IMR-90 (cell line): ENCODE measurements at regions not wholly inside any gene's neighbourhood (a gene's known extent, or its start where the extent isn't known, plus 50 kb on each side); places are given as distances from the start of the nearest gene placed in this dataset.

Experiments
- ATAC-seq: fragments of 200-7000 bp; cut with Tn5 transposase; 2 replicates; pipeline ENCODE4 v1.9.1; 2020; ENCODE audit warnings: low read depth, mild to moderate bottlenecking, moderate library complexity
- BruUV-seq: library from RNA; stranded (reverse); fragments of 400-500 nt; replicated peaks from 2 replicates; lab custom pipeline; 2021; lab: Mats Ljungman, UMichigan
- CTCF ChIA-PET: fragments of 300-600 bp; formaldehyde crosslinking; extraction: SDS; loops from one replicate; lab custom pipeline; 2021; ENCODE audit warnings: antibody characterized with exemption; lab: Yijun Ruan, JAX
- POLR2A ChIA-PET: fragments of 300-600 bp; sonication (Branson Sonifier 250); formaldehyde crosslinking; loops from one replicate; lab custom pipeline; 2022; ENCODE audit warnings: antibody characterized with exemption; ENCODE audit not compliant: unreplicated experiment; lab: Charles Lee
- DNase-seq: peaks from one replicate; pipeline ENCODE4 v3.0.0; 2013
- H2AFZ ChIP-seq: replicated peaks from 2 replicates; pipeline ENCODE3; 2013; ENCODE audit warnings: low read length, mild to moderate bottlenecking; ENCODE audit not compliant: poor library complexity
- H2AK5ac ChIP-seq: 2 replicates; pipeline ENCODE4 v1.6.1; 2013; ENCODE audit warnings: low read depth, low read length, inconsistent platforms
- H2AK9ac ChIP-seq: replicated peaks from 2 replicates; pipeline ENCODE3; 2013; ENCODE audit warnings: mild to moderate bottlenecking, low read depth, low read length, moderate library complexity; ENCODE audit not compliant: poor library complexity
- H2BK120ac ChIP-seq: 2 replicates; pipeline ENCODE4 v1.6.1; 2013; ENCODE audit warnings: low read depth, low read length, inconsistent platforms
- H2BK15ac ChIP-seq: 3 replicates; pipeline ENCODE4 v1.6.1; 2013; ENCODE audit warnings: low read depth, low read length, inconsistent platforms
- H2BK20ac ChIP-seq: 2 replicates; pipeline ENCODE4 v1.6.1; 2013; ENCODE audit warnings: low read depth, mild to moderate bottlenecking, inconsistent platforms, low read length, moderate library complexity
- H2BK5ac ChIP-seq: 2 replicates; pipeline ENCODE4 v1.6.1; 2013; ENCODE audit warnings: mild to moderate bottlenecking, low read depth, low read length, inconsistent platforms; ENCODE audit not compliant: poor library complexity, severe bottlenecking
- H3K14ac ChIP-seq: replicated peaks from 2 replicates; pipeline ENCODE4 v1.6.1; 2013; ENCODE audit warnings: low read depth, low read length, inconsistent platforms
- H3K18ac ChIP-seq: 2 replicates; pipeline ENCODE4 v1.6.1; 2013; ENCODE audit warnings: low read depth, low read length, control low read depth
- H3K23ac ChIP-seq: 2 replicates; pipeline ENCODE4 v1.6.1; 2013; ENCODE audit warnings: low read depth, low read length, inconsistent platforms
- H3K27ac ChIP-seq: 2 replicates; pipeline ENCODE4 v1.5.1; 2013; ENCODE audit warnings: mild to moderate bottlenecking, control low read depth, low read length; ENCODE audit not compliant: insufficient read depth
- H3K27me3 ChIP-seq: 2 replicates; pipeline ENCODE4 v1.6.1; 2013; ENCODE audit warnings: low read length; ENCODE audit not compliant: control insufficient read depth, insufficient read depth
- H3K36me3 ChIP-seq: 2 replicates; pipeline ENCODE4 v1.6.1; 2013; ENCODE audit warnings: low read length, mixed read lengths; ENCODE audit not compliant: control insufficient read depth, insufficient read depth
- H3K4ac ChIP-seq: 2 replicates; pipeline ENCODE4 v1.6.1; 2013; ENCODE audit warnings: low read depth, low read length, inconsistent platforms
- H3K4me1 ChIP-seq: 2 replicates; pipeline ENCODE4 v1.6.1; 2013; ENCODE audit warnings: low read length, mixed read lengths; ENCODE audit not compliant: control insufficient read depth, insufficient read depth
- H3K4me2 ChIP-seq: 2 replicates; pipeline ENCODE4 v1.6.1; 2013; ENCODE audit warnings: low read depth, mild to moderate bottlenecking, control low read depth, low read length, moderate library complexity
- H3K4me3 ChIP-seq: 2 replicates; pipeline ENCODE4 v1.5.1; 2013; ENCODE audit warnings: low read depth, mild to moderate bottlenecking, control low read depth, low read length, moderate library complexity; ENCODE audit not compliant: insufficient read depth
- H3K56ac ChIP-seq: 2 replicates; pipeline ENCODE4 v1.6.1; 2013; ENCODE audit warnings: low read length, inconsistent platforms; ENCODE audit not compliant: insufficient read depth; ENCODE audit errors: extremely low read depth
- H3K79me1 ChIP-seq, 2 experiments: 2 replicates each; pipeline ENCODE4 v1.6.1; 2013; ENCODE audit warnings: low read length in 2 of 2, inconsistent platforms in 1 of 2, low read depth in 1 of 2
- H3K9ac ChIP-seq: 2 replicates; pipeline ENCODE4 v1.6.1; 2013; ENCODE audit warnings: low read depth, low read length, control low read depth
- H3K9me1 ChIP-seq: 2 replicates; pipeline ENCODE4 v1.6.1; 2013; ENCODE audit warnings: low read length, inconsistent platforms; ENCODE audit not compliant: insufficient read depth
- H3K9me3 ChIP-seq: 2 replicates; pipeline ENCODE4 v1.6.1; 2013; ENCODE audit warnings: low read length; ENCODE audit not compliant: control insufficient read depth, insufficient read depth
- H4K20me1 ChIP-seq: 2 replicates; pipeline ENCODE4 v1.6.1; 2013; ENCODE audit warnings: low read length, inconsistent platforms; ENCODE audit not compliant: insufficient read depth
- H4K5ac ChIP-seq: 2 replicates; pipeline ENCODE4 v1.6.1; 2013; ENCODE audit warnings: mild to moderate bottlenecking, low read depth, low read length, control low read depth
- H4K8ac ChIP-seq, 2 experiments: 2 replicates each; pipeline ENCODE4 v1.6.1; 2013; ENCODE audit warnings: low read depth in 2 of 2, low read length in 2 of 2, control low read depth in 1 of 2, inconsistent platforms in 1 of 2
- H4K91ac ChIP-seq: 2 replicates; pipeline ENCODE4 v1.6.1; 2013; ENCODE audit warnings: low read depth, low read length, inconsistent platforms; ENCODE audit not compliant: insufficient read depth
- BHLHE40 ChIP-seq: fragments of 150-350 bp; IDR thresholded peaks from 2 replicates; pipeline ENCODE4 v1.6.1; 2016; ENCODE audit warnings: mild to moderate bottlenecking, low read depth, low read length
- CEBPB ChIP-seq: IDR thresholded peaks from 2 replicates; pipeline ENCODE4 v1.6.1; 2012; ENCODE audit warnings: low read depth, low read length, improper control_type of control experiment
- CHD1 ChIP-seq: IDR thresholded peaks from 2 replicates; pipeline ENCODE4 v1.6.1; 2012; ENCODE audit warnings: low read depth, low read length, improper control_type of control experiment
- FOS ChIP-seq: fragments of 150-350 bp; IDR thresholded peaks from 2 replicates; pipeline ENCODE4 v1.6.1; 2016; ENCODE audit warnings: low read depth, low read length
- MAFK ChIP-seq: IDR thresholded peaks from 2 replicates; pipeline ENCODE4 v1.6.1; 2012; ENCODE audit warnings: low read depth, low read length, improper control_type of control experiment
- MAZ ChIP-seq: IDR thresholded peaks from 2 replicates; pipeline ENCODE4 v1.6.1; 2012; ENCODE audit warnings: low read depth, mild to moderate bottlenecking, low read length, improper control_type of control experiment, moderate library complexity, borderline replicate concordance
- MXI1 ChIP-seq: IDR thresholded peaks from 2 replicates; pipeline ENCODE4 v1.6.1; 2012; ENCODE audit warnings: low read depth, mild to moderate bottlenecking, low read length, moderate library complexity, borderline replicate concordance
- NFE2L2 ChIP-seq: fragments of 150-350 bp; IDR thresholded peaks from 2 replicates; pipeline ENCODE4 v1.6.1; 2016; ENCODE audit warnings: low read depth, mild to moderate bottlenecking, low read length
- POLR2A ChIP-seq: IDR thresholded peaks from 2 replicates; pipeline ENCODE4 v1.6.1; 2012; ENCODE audit warnings: mild to moderate bottlenecking, low read depth, low read length
- RAD21 ChIP-seq: IDR thresholded peaks from 2 replicates; pipeline ENCODE4 v1.6.1; 2012; ENCODE audit warnings: low read length, improper control_type of control experiment
- RCOR1 ChIP-seq: IDR thresholded peaks from 2 replicates; pipeline ENCODE4 v1.6.1; 2012; ENCODE audit warnings: mild to moderate bottlenecking, low read length, improper control_type of control experiment; ENCODE audit not compliant: insufficient replicate concordance
- SMC3 ChIP-seq: fragments of 150-350 bp; IDR thresholded peaks from 2 replicates; pipeline ENCODE4 v1.6.1; 2016; ENCODE audit warnings: low read depth, mild to moderate bottlenecking, antibody characterized with exemption, low read length, moderate library complexity
- WGBS, 2 experiments: methylation state at CpG; one replicate each; pipeline versions ENCODE4 v1.1.5 to v1.1.7; 2013; ENCODE audit warnings: missing lambda C conversion rate in 2 of 2; ENCODE audit not compliant: insufficient read length in 1 of 2; ENCODE audit errors: extremely low coverage in 2 of 2; 5-methylcytosine and 5-hydroxymethylcytosine counted together
- dilution Hi-C: fragments of 300-500 bp; cut with HindIII; formaldehyde crosslinking; loops from one replicate; pipeline ENCODE4 v1.14.3; 2018; ENCODE audit warnings: low sequenced_read_pairs; ENCODE audit not compliant: unreplicated experiment
- in situ Hi-C: fragments of 300-500 bp; cut with MboI; formaldehyde crosslinking; loops from 3 replicates; pipeline ENCODE4 v1.14.3; 2019; ENCODE audit warnings: low sequenced_read_pairs, inconsistent platforms, mixed read lengths
- intact Hi-C: fragments of 100-400 bp; cut with micrococcal nuclease; formaldehyde crosslinking; loops from 2 replicates; pipeline ENCODE4 v1.10.0; 2022
- TF ChIP-seq, protein P1 (sequence below): conservative IDR thresholded peaks from 2 replicates; pipeline ENCODE4 v1.5.1; 2012; ENCODE audit warnings: mild to moderate bottlenecking, low read depth, low read length, improper control_type of control experiment
- TF ChIP-seq, protein P2 (sequence below): fragments of 150-350 bp; IDR thresholded peaks from 2 replicates; pipeline ENCODE4 v1.6.1; 2016; ENCODE audit warnings: low read depth, mild to moderate bottlenecking, low read length, moderate library complexity, borderline replicate concordance

DNA sequence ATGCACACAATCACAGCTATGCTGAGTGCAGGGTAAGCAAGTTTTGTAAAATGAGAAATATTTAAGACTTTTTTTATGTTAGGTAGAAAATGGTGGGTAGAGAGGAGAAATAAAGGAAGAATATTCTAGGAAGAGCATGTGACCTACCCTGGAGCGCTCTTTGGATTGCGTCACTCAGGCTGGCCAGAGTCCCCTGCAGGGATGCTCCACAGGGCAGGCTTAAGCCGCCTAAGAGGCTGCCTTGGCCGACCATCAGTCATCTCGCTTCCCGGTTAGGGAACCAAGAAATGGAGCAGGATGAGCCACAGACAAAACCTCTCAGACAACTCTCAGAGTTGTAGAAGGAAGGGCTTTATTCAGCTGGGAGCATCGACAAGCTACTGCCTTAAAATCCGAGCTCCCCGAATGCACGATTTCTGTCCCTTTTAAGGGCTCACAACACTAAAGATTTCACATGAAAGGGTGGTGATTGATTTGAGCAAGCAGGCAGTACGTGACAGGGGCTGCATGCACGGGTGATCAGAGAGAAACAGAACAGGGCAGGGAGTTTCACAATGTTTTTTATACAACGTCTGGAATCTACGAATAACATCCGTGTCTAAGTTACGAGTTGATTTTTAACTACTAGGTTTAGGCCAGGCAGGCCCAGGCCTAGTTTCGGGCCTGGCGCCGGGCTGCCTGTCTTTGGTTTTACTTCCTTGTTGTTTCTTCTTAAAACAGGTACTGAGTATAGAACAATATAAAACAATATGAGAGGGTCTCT is 1072.0 kb downstream of the CBLN2 start:
- no peak overlapping the region for H3K4ac ChIP-seq
- H3K4me2 ChIP-seq: no peak overlapping the region
- POLR2A ChIA-PET: no interaction called here
- H3K79me1 ChIP-seq: no peaks in the 10 kb centered on the region
- no peaks in the 10 kb centered on the region for H3K9me1 ChIP-seq
- no peak overlapping the region for H2BK5ac ChIP-seq
- H4K5ac ChIP-seq: no peak overlapping the region
- H3K36me3 ChIP-seq: no peaks in the 10 kb centered on the region
- CTCF ChIA-PET: interaction anchor here (0.6 kb wide), 1 partner anchor 7 kb away, joined by 3 read pairs; no protein-coding TSS in a partner anchor
- no peak overlapping the region for H3K14ac ChIP-seq
- DNase-seq: no peak
- H3K27me3 ChIP-seq: no peaks in the 10 kb centered on the region
- H3K18ac ChIP-seq: no peak overlapping the region
- H3K9me3 ChIP-seq: peaks cover 3% of the 10 kb centered on the region; the same call in 1 of the 2 replicates
- no peak overlapping the region for H3K9ac ChIP-seq
- no peak overlapping the region for H3K27ac ChIP-seq
- H2AK5ac ChIP-seq: no peak overlapping the region
- H4K91ac ChIP-seq: no peak overlapping the region
- BruUV-seq: no TSS peak
- in situ Hi-C loops (no loop called here), dilution Hi-C loops (no loop called here), intact Hi-C loops (no loop called here)
- H2BK20ac ChIP-seq: no peak overlapping the region
- no peak overlapping the region for H3K4me3 ChIP-seq
- H2AK9ac ChIP-seq: no peak overlapping the region
- no peak overlapping the region for H3K56ac ChIP-seq
- no peak overlapping the region for H2BK15ac ChIP-seq
- TF ChIP-seq CEBPB (no peak), POLR2A (no peak), RCOR1 (no peak), MAFK (no peak), BHLHE40 (no peak), SMC3 (no peak), MXI1 (no peak), NFE2L2 (no peak), CHD1 (no peak), RAD21 (no peak), MAZ (no peak), FOS (no peak)
- TF ChIP-seq, protein P1, sequence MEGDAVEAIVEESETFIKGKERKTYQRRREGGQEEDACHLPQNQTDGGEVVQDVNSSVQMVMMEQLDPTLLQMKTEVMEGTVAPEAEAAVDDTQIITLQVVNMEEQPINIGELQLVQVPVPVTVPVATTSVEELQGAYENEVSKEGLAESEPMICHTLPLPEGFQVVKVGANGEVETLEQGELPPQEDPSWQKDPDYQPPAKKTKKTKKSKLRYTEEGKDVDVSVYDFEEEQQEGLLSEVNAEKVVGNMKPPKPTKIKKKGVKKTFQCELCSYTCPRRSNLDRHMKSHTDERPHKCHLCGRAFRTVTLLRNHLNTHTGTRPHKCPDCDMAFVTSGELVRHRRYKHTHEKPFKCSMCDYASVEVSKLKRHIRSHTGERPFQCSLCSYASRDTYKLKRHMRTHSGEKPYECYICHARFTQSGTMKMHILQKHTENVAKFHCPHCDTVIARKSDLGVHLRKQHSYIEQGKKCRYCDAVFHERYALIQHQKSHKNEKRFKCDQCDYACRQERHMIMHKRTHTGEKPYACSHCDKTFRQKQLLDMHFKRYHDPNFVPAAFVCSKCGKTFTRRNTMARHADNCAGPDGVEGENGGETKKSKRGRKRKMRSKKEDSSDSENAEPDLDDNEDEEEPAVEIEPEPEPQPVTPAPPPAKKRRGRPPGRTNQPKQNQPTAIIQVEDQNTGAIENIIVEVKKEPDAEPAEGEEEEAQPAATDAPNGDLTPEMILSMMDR: no peak
- TF ChIP-seq, protein P2, sequence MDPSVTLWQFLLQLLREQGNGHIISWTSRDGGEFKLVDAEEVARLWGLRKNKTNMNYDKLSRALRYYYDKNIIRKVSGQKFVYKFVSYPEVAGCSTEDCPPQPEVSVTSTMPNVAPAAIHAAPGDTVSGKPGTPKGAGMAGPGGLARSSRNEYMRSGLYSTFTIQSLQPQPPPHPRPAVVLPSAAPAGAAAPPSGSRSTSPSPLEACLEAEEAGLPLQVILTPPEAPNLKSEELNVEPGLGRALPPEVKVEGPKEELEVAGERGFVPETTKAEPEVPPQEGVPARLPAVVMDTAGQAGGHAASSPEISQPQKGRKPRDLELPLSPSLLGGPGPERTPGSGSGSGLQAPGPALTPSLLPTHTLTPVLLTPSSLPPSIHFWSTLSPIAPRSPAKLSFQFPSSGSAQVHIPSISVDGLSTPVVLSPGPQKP: no peak
- no peak overlapping the region for H2BK120ac ChIP-seq
- H3K23ac ChIP-seq: no peak overlapping the region
- no peak overlapping the region for H2AFZ ChIP-seq
- no peaks in the 10 kb centered on the region for H3K4me1 ChIP-seq
- ATAC-seq: no peak
- H4K8ac ChIP-seq: no peak overlapping the region
- no peaks in the 10 kb centered on the region for H4K20me1 ChIP-seq
- WGBS, 2 experiments: 60% methylated on average over 2 of the region's 19 CpGs; no CpG with 5 or more reads in 1 of the 2 experiments
